GM03348 (cell line): ENCODE measurements at regions not wholly inside any gene's neighbourhood (a gene's known extent, or its start where the extent isn't known, plus 50 kb on each side); places are given as distances from the start of the nearest gene placed in this dataset.

Experiments
- DNase-seq: peaks from one replicate; pipeline ENCODE4 v3.0.0; 2012; ENCODE audit warnings: low spot score

- no peak for DNase-seq
These were observed 72.9 kb upstream of the IRS2 start for GRCh38 chr13:109859216-109859835.

- no peak for DNase-seq
These were observed 71.9 kb upstream of the IRS2 start for GRCh38 chr13:109858319-109858718.

GRCh38 chr13:109857803-109858202 lies 71.4 kb upstream of the IRS2 start:
- no peak for DNase-seq

GRCh38 chr13:109857325-109857724 lies 70.9 kb upstream of the IRS2 start:
- DNase-seq, result no peak

- no peak for DNase-seq
These were observed 70.0 kb upstream of the IRS2 start for GRCh38 chr13:109856350-109856749.

- DNase-seq, result no peak
These were observed 66.8 kb upstream of the IRS2 start for GRCh38 chr13:109853153-109853552.

- DNase-seq, result no peak
These were observed 59.8 kb upstream of the IRS2 start for GRCh38 chr13:109846185-109846584.

GRCh38 chr13:109844396-109844795 lies 58.0 kb upstream of the IRS2 start:
- peak; percentile 15 for DNase-seq

GRCh38 chr13:109843695-109844094 lies 57.3 kb upstream of the IRS2 start:
- DNase-seq, result no peak

GRCh38 chr13:109842212-109842920 lies 56.0 kb upstream of the IRS2 start:
- DNase-seq, result no peak

- DNase-seq, result no peak
These were observed 54.5 kb upstream of the IRS2 start for GRCh38 chr13:109840893-109841287.

- DNase-seq, result peak; percentile 83
These were observed 54.0 kb upstream of the IRS2 start for GRCh38 chr13:109840201-109840892.

GRCh38 chr13:109836629-109837607 lies 50.5 kb upstream of the IRS2 start:
- no peak for DNase-seq
